ENCODE measurements at regions not wholly inside any gene's neighbourhood (a gene's known extent, or its start where the extent isn't known, plus 50 kb on each side); places are given as distances from the start of the nearest gene placed in this dataset.

GRCh38 chr6:104621396-104621795 is 238.3 kb downstream of the HACE1 start:
- TF ChIP-seq, protein P1, sequence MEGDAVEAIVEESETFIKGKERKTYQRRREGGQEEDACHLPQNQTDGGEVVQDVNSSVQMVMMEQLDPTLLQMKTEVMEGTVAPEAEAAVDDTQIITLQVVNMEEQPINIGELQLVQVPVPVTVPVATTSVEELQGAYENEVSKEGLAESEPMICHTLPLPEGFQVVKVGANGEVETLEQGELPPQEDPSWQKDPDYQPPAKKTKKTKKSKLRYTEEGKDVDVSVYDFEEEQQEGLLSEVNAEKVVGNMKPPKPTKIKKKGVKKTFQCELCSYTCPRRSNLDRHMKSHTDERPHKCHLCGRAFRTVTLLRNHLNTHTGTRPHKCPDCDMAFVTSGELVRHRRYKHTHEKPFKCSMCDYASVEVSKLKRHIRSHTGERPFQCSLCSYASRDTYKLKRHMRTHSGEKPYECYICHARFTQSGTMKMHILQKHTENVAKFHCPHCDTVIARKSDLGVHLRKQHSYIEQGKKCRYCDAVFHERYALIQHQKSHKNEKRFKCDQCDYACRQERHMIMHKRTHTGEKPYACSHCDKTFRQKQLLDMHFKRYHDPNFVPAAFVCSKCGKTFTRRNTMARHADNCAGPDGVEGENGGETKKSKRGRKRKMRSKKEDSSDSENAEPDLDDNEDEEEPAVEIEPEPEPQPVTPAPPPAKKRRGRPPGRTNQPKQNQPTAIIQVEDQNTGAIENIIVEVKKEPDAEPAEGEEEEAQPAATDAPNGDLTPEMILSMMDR (IDR thresholded peaks at IDR 0.05; ENCODE audit: low read depth, low read length) = no peak
- no peak for TF ChIP-seq EZH2phosphoT487 (IDR thresholded peaks at IDR 0.05; ENCODE audit: low read depth)
